Astrocyte (in vitro differentiated cells and primary cell): ENCODE measurements at regions not wholly inside any gene's neighbourhood (a gene's known extent, or its start where the extent isn't known, plus 50 kb on each side); places are given as distances from the start of the nearest gene placed in this dataset.

Experiments
- DNase-seq: peaks from one replicate; pipeline ENCODE4 v3.0.0-alpha.2; 2010; ENCODE audit warnings: low read depth
- FAIRE-seq: peaks from 2 replicates; lab custom pipeline; 2011; peaks lifted over from hg19 to GRCh38; lab: Jason Lieb, UNC
- H2AFZ ChIP-seq: 2 replicates; pipeline ENCODE4 v1.6.0; 2012; ENCODE audit warnings: low read depth, low read length, inconsistent platforms
- H3K27ac ChIP-seq: 2 replicates; pipeline ENCODE4 v1.5.1; 2011; ENCODE audit warnings: low read depth, low read length, inconsistent platforms
- H3K27me3 ChIP-seq: 2 replicates; pipeline ENCODE4 v1.6.0; 2011; ENCODE audit warnings: low read length, inconsistent platforms; ENCODE audit not compliant: insufficient read depth
- H3K36me3 ChIP-seq: 2 replicates; pipeline ENCODE4 v1.5.1; 2011; ENCODE audit warnings: low read length, inconsistent platforms; ENCODE audit not compliant: insufficient read depth
- H3K4me1 ChIP-seq: 2 replicates; pipeline ENCODE4 v1.5.1; 2011; ENCODE audit warnings: low read length, inconsistent platforms; ENCODE audit not compliant: insufficient read depth
- H3K4me2 ChIP-seq: 2 replicates; pipeline ENCODE4 v1.6.0; 2012; ENCODE audit warnings: low read length, inconsistent platforms
- H3K4me3 ChIP-seq: 2 replicates; pipeline ENCODE4 v1.5.1; 2011; ENCODE audit warnings: low read depth, mild to moderate bottlenecking, low read length, inconsistent platforms; ENCODE audit not compliant: insufficient read depth
- H3K79me2 ChIP-seq: 2 replicates; pipeline ENCODE4 v1.6.0; 2012; ENCODE audit warnings: mild to moderate bottlenecking, low read length, inconsistent platforms; ENCODE audit not compliant: insufficient read depth
- H3K9ac ChIP-seq: 2 replicates; pipeline ENCODE4 v1.6.0; 2012; ENCODE audit warnings: mild to moderate bottlenecking, low read length, inconsistent platforms
- H3K9me3 ChIP-seq: 2 replicates; pipeline ENCODE4 v1.5.1; 2012; ENCODE audit warnings: low read depth, mild to moderate bottlenecking, low read length, inconsistent platforms; ENCODE audit not compliant: insufficient read depth
- H4K20me1 ChIP-seq: 2 replicates; pipeline ENCODE4 v1.6.0; 2012; ENCODE audit warnings: low read length, inconsistent platforms; ENCODE audit not compliant: insufficient read depth
- H3K27ac Mint-ChIP-seq: one replicate; pipeline ENCODE4 v1.8.0; 2021; ENCODE audit warnings: mild to moderate bottlenecking, mixed read lengths; ENCODE audit not compliant: unreplicated experiment
- H3K27me3 Mint-ChIP-seq: one replicate; pipeline ENCODE4 v1.8.0; 2021; ENCODE audit warnings: low read depth, mixed read lengths; ENCODE audit not compliant: unreplicated experiment
- H3K36me3 Mint-ChIP-seq: one replicate; pipeline ENCODE4 v1.8.0; 2021; ENCODE audit warnings: low read depth, mixed read lengths; ENCODE audit not compliant: unreplicated experiment
- H3K4me1 Mint-ChIP-seq: one replicate; pipeline ENCODE4 v1.8.0; 2021; ENCODE audit warnings: low read depth, mixed read lengths; ENCODE audit not compliant: unreplicated experiment
- H3K4me3 Mint-ChIP-seq: one replicate; pipeline ENCODE4 v1.8.0; 2021; ENCODE audit warnings: mild to moderate bottlenecking, moderate library complexity, mixed read lengths; ENCODE audit not compliant: unreplicated experiment
- H3K9me3 Mint-ChIP-seq: one replicate; pipeline ENCODE4 v1.8.0; 2021; ENCODE audit warnings: mild to moderate bottlenecking, mixed read lengths; ENCODE audit not compliant: unreplicated experiment
- CTCF ChIP-seq: IDR thresholded peaks from 2 replicates; pipeline ENCODE4 v1.5.1; 2011; ENCODE audit warnings: low read depth, mild to moderate bottlenecking, inconsistent platforms, low read length, moderate library complexity; ENCODE audit not compliant: insufficient read depth
- EZH2 ChIP-seq: IDR thresholded peaks from 2 replicates; pipeline ENCODE4 v1.6.1; 2012; ENCODE audit warnings: mild to moderate bottlenecking, low read length, inconsistent platforms; ENCODE audit not compliant: insufficient read depth

DNA sequence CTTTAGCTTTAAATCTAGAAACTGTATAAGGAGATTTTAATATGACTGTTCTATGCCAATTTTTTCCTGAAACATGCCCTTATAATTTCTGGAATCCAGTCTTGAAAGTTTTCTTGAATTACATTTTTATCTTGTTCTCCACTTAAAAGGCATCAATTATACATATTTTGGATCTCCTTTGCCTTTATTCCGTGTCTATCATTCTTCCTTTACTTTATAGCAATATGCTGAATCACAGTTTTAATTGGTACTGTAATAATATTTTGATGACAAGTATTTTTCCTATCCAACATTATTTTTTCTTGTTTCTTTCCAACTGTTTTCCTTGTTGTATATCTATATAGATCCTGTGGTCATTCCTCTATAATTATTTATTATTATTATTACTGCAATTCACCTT, 361.2 kb downstream of the PIK3R1 start:
- Mint-ChIP-seq H3K27me3 (no peaks in the 10 kb centered on the region), H3K36me3 (no peaks in the 10 kb centered on the region), H3K27ac (no peak overlapping the region), H3K4me1 (no peaks in the 10 kb centered on the region), H3K9me3 (peaks cover 8% of the 10 kb centered on the region), H3K4me3 (no peak overlapping the region)
- FAIRE-seq = no peak
- Histone ChIP-seq H3K27me3 (no peaks in the 10 kb centered on the region), H3K4me2 (no peak overlapping the region), H3K9me3 (no peaks in the 10 kb centered on the region), H4K20me1 (no peaks in the 10 kb centered on the region), H3K4me1 (no peaks in the 10 kb centered on the region), H3K79me2 (no peaks in the 10 kb centered on the region), H3K36me3 (no peaks in the 10 kb centered on the region), H3K27ac (no peak overlapping the region), H3K4me3 (no peak overlapping the region), H3K9ac (no peak overlapping the region), H2AFZ (no peak overlapping the region)
- TF ChIP-seq CTCF = no peak
- TF ChIP-seq EZH2 = no peak
- DNase-seq = no peak

GRCh38 chr5:68582284-68582683, 366.7 kb downstream of the PIK3R1 start:
- H3K79me2 ChIP-seq = no peaks in the 10 kb centered on the region
- no peak overlapping the region for H3K4me3 Mint-ChIP-seq

More at GRCh38 chr5:68582284-68582683, 366.7 kb downstream of the PIK3R1 start:
- DNase-seq = no peak
- Mint-ChIP-seq H3K27ac (no peak overlapping the region), H3K9me3 (peaks cover 3% of the 10 kb centered on the region), H3K36me3 (no peaks in the 10 kb centered on the region), H3K27me3 (no peaks in the 10 kb centered on the region), H3K4me1 (no peaks in the 10 kb centered on the region)
- H3K27me3 ChIP-seq = no peaks in the 10 kb centered on the region
- H2AFZ ChIP-seq = no peak overlapping the region
- no peak overlapping the region for H3K9ac ChIP-seq
- H3K4me3 ChIP-seq = no peak overlapping the region
- H3K4me2 ChIP-seq = no peak overlapping the region
- FAIRE-seq = no peak
- no peak overlapping the region for H3K27ac ChIP-seq
- no peaks in the 10 kb centered on the region for H3K4me1 ChIP-seq
- H3K36me3 ChIP-seq = no peaks in the 10 kb centered on the region
- H4K20me1 ChIP-seq = no peaks in the 10 kb centered on the region
- H3K9me3 ChIP-seq = no peaks in the 10 kb centered on the region
- TF ChIP-seq EZH2 (no peak), CTCF (no peak)
